Myocyte (in vitro differentiated cells): ENCODE measurements at regions not wholly inside any gene's neighbourhood (a gene's known extent, or its start where the extent isn't known, plus 50 kb on each side); places are given as distances from the start of the nearest gene placed in this dataset.
A peak's percentile ranks its signal among the peaks of the same experiment; 100 is the strongest.
"Not testable (repeated sequence)": the region's sequence is repeated elsewhere in the genome, so short reads cannot be mapped to it uniquely, and the experiment has no call there.

ENCODE experiments used
- DNase-seq: peaks from one replicate; pipeline ENCODE4 v3.0.0-alpha.2; 2012; ENCODE audit warnings: low read depth

DNA sequence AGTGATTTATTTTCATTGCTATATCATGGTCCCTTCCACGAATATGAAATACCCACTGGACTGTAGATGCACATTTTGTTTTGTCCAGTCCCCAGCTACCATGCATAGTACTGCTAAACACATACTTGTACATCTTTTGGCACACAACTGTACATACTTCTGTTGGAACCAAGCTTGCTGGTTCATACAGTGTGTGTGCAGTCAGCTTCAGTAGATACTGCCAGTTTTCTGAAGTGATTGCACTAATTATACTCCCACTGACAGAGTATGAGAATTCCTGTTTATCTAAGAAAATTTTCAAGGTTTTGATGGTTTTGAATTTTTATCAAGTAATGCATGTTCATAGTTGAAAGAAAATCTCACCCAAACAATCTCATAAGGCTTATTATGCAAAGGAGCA lies 100.7 kb upstream of the LMCD1 start:
- DNase-seq = no peak

- DNase-seq = no peak
Observed at GRCh38 chr3:8403996-8404395, 97.6 kb upstream of the LMCD1 start.

DNA sequence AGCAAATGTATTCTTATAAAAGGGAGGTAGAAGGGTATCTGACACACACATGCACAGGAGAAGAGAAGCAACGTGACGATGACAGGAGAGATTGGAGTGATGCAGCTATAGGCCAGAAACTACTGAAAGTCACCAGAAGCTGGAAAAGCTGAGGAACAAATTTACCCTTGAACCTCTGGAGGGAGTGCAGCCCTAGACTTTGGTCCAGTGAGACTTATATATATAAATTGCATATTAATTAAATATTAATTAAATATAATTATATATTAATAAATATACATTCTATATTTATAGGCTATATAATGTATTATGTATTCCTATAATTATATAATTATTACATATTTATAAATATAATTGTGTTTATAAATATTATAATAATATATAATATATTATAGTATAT lies 96.5 kb upstream of the LMCD1 start:
- no peak for DNase-seq

GRCh38 chr3:8406479-8406878 lies 95.1 kb upstream of the LMCD1 start:
- no peak for DNase-seq

- DNase-seq = no peak
Observed at GRCh38 chr3:8413337-8413926, 88.2 kb upstream of the LMCD1 start.

- DNase-seq = peak; percentile 17
Observed at GRCh38 chr3:8416965-8417364, 84.7 kb upstream of the LMCD1 start.

DNA sequence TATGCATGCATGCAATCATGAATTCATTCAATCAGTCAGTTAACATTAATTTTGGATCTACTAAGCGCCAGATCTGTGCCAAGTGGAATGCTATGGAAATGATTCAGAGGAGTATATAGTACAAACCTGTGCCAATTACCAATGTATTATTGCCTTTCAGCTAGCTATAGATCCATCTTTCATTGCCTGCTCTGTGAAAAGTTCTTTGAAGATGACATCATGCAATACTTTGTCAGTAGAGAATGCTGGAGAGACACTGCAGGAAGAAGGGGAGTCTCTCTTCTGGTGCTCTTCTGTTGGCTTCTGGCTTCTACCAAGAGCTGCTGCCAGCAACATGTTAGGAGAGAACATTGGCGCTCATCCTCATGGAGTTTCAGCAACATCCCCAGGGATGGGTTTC lies 81.0 kb upstream of the LMCD1 start:
- no peak for DNase-seq

GRCh38 chr3:8421267-8421666 lies 80.4 kb upstream of the LMCD1 start:
- no peak for DNase-seq

DNA sequence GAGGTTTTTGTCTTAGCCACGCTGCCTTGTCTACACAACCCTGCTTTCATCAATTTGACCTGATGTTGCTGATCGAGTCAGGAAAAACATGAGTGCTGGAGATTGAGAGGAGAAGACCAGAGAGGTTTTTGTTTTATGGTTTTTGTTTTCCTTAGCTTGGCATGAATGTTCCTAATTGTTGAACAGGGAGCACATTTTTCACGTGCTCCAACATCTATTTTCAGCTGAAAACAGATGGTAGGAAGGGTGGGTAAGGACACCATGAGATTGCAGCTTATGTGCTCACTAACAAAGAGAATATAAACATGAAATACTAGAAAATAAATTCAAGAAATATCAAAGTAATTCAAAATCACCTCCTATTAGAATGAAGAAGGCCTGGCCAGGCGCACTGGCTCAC lies 79.9 kb upstream of the LMCD1 start:
- DNase-seq = no peak

DNA sequence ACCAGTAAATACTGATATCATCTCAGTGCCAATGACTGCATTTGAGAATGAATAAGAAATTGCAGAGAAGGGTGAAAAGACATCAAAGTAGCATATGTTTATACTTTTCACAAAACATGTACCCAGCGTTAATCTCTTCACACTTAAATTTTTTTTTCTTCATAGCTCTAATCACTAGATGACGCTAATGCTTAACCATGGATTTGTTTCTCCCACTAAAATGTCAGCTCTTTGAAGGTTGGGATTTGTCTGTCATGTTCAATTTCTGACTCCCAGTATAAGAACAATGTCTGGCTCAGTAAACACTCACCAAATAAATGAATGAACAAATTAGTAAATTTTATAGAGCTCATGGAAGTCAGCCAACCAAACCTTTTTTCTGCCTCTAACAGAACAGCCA lies 78.3 kb upstream of the LMCD1 start:
- DNase-seq = no peak

DNA sequence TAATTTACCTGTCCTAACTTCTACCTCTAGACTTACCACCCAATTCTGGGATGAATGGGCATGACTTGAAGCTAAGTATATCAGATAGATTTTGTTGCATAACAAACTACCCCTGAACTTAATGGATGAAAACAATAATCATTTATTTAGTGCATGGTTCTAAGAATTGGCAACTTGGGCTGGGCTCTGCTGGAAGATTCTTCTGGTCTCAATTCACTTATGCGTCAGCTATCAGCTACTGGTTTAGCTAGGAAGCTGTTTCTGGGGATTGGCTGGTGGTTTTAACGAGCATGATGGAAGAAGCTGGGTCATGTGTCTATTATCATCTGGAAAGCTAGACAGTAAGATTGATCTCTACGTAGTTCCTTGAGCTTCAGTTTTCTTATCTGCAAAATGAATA lies 77.3 kb upstream of the LMCD1 start:
- no peak for DNase-seq

- DNase-seq = no peak
Observed at GRCh38 chr3:8436661-8437287, 64.8 kb upstream of the LMCD1 start.

DNA sequence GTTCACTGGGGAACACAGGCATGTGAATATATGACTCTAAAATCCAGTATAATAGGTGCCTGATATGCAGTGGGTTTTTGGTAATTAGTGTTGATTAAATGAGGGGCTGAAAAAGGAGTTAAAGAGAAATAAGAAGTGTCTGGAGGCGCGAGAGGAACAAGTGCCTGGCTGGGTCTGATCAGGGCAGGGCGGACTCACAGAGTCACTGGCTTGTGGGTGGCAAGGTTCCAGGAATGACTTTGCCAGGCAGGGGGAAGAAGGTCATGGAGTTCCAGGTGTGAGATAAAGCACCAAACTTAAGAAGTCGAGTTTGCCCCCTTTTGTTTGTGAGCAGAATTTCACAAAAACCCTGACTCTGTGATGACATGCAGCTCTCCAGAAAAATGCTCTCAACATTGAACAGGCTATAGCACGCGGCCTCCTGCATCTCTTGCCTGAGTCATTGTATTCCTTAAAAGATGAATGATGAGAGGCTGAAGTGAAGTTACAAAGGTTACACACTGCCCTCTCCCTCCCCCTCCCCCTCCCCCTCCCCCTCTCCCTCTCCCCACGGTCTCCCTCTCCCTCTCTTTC lies 63.0 kb upstream of the LMCD1 start:
- no peak for DNase-seq

GRCh38 chr3:8440142-8440541 lies 61.5 kb upstream of the LMCD1 start:
- DNase-seq = not testable (repeated sequence)

DNA sequence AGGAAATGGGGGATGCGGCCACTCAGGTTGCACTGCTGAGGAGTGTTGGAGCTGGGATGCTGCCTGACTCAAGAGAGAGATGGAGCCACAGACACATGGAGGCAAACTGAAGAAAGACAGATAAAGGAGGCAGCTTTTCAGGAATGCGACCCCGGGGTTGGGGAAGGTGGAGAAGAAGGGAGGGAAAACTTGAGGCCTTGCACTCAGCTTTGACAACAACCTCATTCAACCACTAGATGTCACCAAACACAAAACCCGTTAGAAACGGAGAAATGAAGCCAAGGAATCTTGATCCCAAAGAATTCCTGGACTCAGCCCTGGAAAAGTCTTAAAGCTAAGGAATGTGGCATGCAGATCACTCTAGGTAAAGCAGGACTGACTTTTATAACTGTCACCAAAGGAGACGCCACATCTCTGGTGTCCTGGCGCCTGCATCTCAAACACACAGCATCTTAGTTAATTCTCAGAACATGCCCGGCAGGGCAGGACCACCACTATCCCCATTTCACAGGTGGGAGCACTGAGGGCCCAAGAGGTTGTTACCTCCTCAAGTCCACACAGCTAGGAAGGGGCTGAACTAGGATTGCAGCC lies 59.6 kb upstream of the LMCD1 start:
- peak; percentile 81 for DNase-seq

GRCh38 chr3:8442993-8443650 lies 58.5 kb upstream of the LMCD1 start:
- DNase-seq = peak; percentile 15

- DNase-seq = peak; percentile 94
Observed at GRCh38 chr3:8443829-8444791, 57.5 kb upstream of the LMCD1 start.

- no peak for DNase-seq
Observed at GRCh38 chr3:8444883-8445282, 56.7 kb upstream of the LMCD1 start.

- DNase-seq = peak; percentile 15
Observed at GRCh38 chr3:8445861-8446260, 55.8 kb upstream of the LMCD1 start.

GRCh38 chr3:8446845-8447244 lies 54.8 kb upstream of the LMCD1 start:
- DNase-seq = no peak

DNA sequence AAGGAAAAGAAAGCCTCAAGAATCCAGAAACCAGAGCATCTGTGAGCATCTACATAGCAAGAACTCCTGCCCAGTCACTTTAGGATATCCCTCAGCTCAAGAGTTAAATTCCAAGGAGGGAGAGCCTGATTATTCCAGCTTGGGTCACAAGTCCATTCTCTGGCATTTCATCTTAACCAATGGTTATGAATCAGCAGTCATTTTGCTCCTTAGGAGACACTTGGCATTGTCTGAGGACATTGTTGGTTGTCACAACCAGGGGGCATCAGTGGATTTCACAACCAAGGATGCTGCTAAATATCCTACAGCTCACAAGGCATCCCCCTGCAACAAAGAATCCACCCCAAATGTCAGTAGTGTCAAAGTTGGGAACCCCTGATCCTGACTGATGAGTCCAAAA lies 51.0 kb upstream of the LMCD1 start:
- DNase-seq = peak; percentile 50
